Esophagus muscularis mucosa (tissue), 3 donors: ENCODE measurements at regions not wholly inside any gene's neighbourhood (a gene's known extent, or its start where the extent isn't known, plus 50 kb on each side); places are given as distances from the start of the nearest gene placed in this dataset.

ENCODE experiments used
- POLR2A ChIP-seq: fragments of 450-650 bp; IDR thresholded peaks from one replicate; pipeline ENCODE4 v1.6.1; 2017; ENCODE audit warnings: antibody characterized with exemption, moderate library complexity, mild to moderate bottlenecking, low read depth
- TF ChIP-seq, protein P1 (sequence below), 3 experiments: fragments of 200-600 bp in 2 of 3; fragments of 450-650 bp in 1 of 3; sonication (generic) in 2 of 3; IDR thresholded peaks; one replicate each; pipeline ENCODE4 v1.5.1; 2017 to 2019; ENCODE audit warnings: antibody characterized with exemption in 3 of 3, mild to moderate bottlenecking in 2 of 3, moderate library complexity in 1 of 3

DNA sequence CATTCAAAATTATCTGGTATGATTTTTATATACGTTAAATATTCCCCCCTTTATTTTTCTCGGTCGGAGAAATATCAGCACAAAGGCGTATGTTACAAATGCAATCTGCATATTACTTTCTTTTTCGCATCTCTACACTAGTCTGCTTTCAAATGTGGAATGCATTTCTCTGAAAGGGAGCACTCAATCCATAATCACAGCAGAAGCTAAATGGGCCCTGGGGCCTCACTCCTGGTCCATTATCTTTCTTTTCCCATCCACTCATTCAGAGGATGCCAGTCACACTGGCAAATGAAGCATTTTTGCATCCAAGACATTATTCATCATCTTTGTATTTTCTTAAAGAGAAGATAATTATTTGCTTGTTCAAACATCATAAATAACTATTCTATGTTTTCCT lies 295.2 kb upstream of the LRP1B start:
- TF ChIP-seq, protein P1, sequence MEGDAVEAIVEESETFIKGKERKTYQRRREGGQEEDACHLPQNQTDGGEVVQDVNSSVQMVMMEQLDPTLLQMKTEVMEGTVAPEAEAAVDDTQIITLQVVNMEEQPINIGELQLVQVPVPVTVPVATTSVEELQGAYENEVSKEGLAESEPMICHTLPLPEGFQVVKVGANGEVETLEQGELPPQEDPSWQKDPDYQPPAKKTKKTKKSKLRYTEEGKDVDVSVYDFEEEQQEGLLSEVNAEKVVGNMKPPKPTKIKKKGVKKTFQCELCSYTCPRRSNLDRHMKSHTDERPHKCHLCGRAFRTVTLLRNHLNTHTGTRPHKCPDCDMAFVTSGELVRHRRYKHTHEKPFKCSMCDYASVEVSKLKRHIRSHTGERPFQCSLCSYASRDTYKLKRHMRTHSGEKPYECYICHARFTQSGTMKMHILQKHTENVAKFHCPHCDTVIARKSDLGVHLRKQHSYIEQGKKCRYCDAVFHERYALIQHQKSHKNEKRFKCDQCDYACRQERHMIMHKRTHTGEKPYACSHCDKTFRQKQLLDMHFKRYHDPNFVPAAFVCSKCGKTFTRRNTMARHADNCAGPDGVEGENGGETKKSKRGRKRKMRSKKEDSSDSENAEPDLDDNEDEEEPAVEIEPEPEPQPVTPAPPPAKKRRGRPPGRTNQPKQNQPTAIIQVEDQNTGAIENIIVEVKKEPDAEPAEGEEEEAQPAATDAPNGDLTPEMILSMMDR (IDR thresholded peaks at IDR 0.05), result no peak
- no peak for TF ChIP-seq POLR2A
